DND-41 (cell line): ENCODE measurements at regions not wholly inside any gene's neighbourhood (a gene's known extent, or its start where the extent isn't known, plus 50 kb on each side); places are given as distances from the start of the nearest gene placed in this dataset.

ENCODE experiments used
- CTCF ChIP-seq: IDR thresholded peaks from 2 replicates; pipeline ENCODE4 v1.5.1; 2012; ENCODE audit warnings: borderline replicate concordance, low read length, moderate library complexity, mild to moderate bottlenecking; ENCODE audit not compliant: poor library complexity, severe bottlenecking; ENCODE audit errors: extremely low read depth
- EZH2 ChIP-seq: IDR thresholded peaks from 3 replicates; pipeline ENCODE4 v1.6.1; 2012; ENCODE audit warnings: borderline replicate concordance, low read depth, mild to moderate bottlenecking, moderate library complexity, low read length, inconsistent platforms; ENCODE audit not compliant: severe bottlenecking

- TF ChIP-seq EZH2, result no peak
- no peak for TF ChIP-seq CTCF
Observed at GRCh38 chr3:110166791-110167190, 829.4 kb upstream of the DPPA4 start.
